K562 (cell line): ENCODE measurements at regions not wholly inside any gene's neighbourhood (a gene's known extent, or its start where the extent isn't known, plus 50 kb on each side); places are given as distances from the start of the nearest gene placed in this dataset.
A peak's percentile ranks its signal among the peaks of the same experiment; 100 is the strongest.

ENCODE experiments used
- ATAC-seq: fragments of 200-7000 bp; cut with Tn5 transposase; 3 replicates; pipeline ENCODE4 v1.9.1; 2020; ENCODE audit warnings: moderate library complexity
- BruUV-seq: library from RNA; stranded (reverse); fragments of 400-500 nt; replicated peaks from 2 replicates; lab custom pipeline; 2021; lab: Mats Ljungman, UMichigan
- CTCF ChIA-PET: fragments of 300-600 bp; formaldehyde crosslinking; extraction: SDS; loops from one replicate; lab custom pipeline; 2021; ENCODE audit warnings: low intra/inter-chr PET ratio; lab: Yijun Ruan, JAX
- POLR2A ChIA-PET: fragments of 300-600, 350-650 bp; sonication (Branson Sonifier 250); formaldehyde crosslinking; extraction: SDS; loops from one replicate; lab custom pipeline; 2021; ENCODE audit warnings: antibody characterized with exemption, inconsistent platforms; lab: Yijun Ruan, JAX
- DNase-seq, 4 experiments: peaks; one replicate each; pipeline versions ENCODE4 v3.0.0 to v3.0.0-alpha.2; 2011 to 2018; ENCODE audit warnings: low spot score in 3 of 4, mixed read lengths in 3 of 4; ENCODE audit errors: extremely low read depth in 1 of 4
- FAIRE-seq: peaks from 2 replicates; lab custom pipeline; 2011; peaks lifted over from hg19 to GRCh38; lab: Jason Lieb, UNC
- H2AFZ ChIP-seq: 2 replicates; pipeline ENCODE4 v1.6.0; 2011; ENCODE audit warnings: low read depth, low read length, control low read depth, inconsistent platforms
- H3K27ac ChIP-seq: fragments of 200-600 bp; 3 replicates; pipeline ENCODE4 v1.8.0; 2011; ENCODE audit warnings: low read depth, mild to moderate bottlenecking, control low read depth, inconsistent platforms, low read length, moderate library complexity, mixed read lengths; ENCODE audit errors: extremely low read depth
- H3K27me3 ChIP-seq, 2 experiments: fragments of 300-600 bp in 1 of 2; 2 replicates in 1 of 2; 3 replicates in 1 of 2; pipeline versions ENCODE4 v1.6.0 to v1.8.0; 2011; ENCODE audit warnings: inconsistent platforms in 2 of 2, low read length in 2 of 2, mild to moderate bottlenecking in 1 of 2, mixed read lengths in 1 of 2, moderate library complexity in 1 of 2; ENCODE audit not compliant: control insufficient read depth in 2 of 2, insufficient read depth in 2 of 2
- H3K36me3 ChIP-seq: fragments of 300-600 bp; 3 replicates; pipeline ENCODE4 v1.8.0; 2011; ENCODE audit warnings: mild to moderate bottlenecking, low read length, inconsistent platforms; ENCODE audit not compliant: control insufficient read depth, insufficient read depth
- H3K4me1 ChIP-seq, 2 experiments: fragments of 200-600 bp in 1 of 2; replicated peaks in 1 of 2; 2 replicates in 1 of 2; 3 replicates in 1 of 2; pipeline versions ENCODE4 v1.5.1 to v1.8.0; 2011; ENCODE audit warnings: inconsistent platforms in 2 of 2, low read length in 2 of 2, mild to moderate bottlenecking in 1 of 2, mixed read lengths in 1 of 2, moderate library complexity in 1 of 2; ENCODE audit not compliant: control insufficient read depth in 2 of 2, insufficient read depth in 2 of 2
- H3K4me2 ChIP-seq: 2 replicates; pipeline ENCODE4 v1.6.1; 2011; ENCODE audit warnings: low read length, control low read depth, inconsistent platforms, mixed read lengths; ENCODE audit not compliant: insufficient read depth
- H3K4me3 ChIP-seq: fragments of 200-600 bp; sonication (generic), shearing (Covaris generic); 2 replicates; pipeline ENCODE4 v1.5.1; 2016; ENCODE audit warnings: control low read depth, inconsistent platforms
- H3K79me2 ChIP-seq: fragments of 200-600 bp; 3 replicates; pipeline ENCODE4 v1.8.0; 2011; ENCODE audit warnings: low read length, inconsistent platforms; ENCODE audit not compliant: control insufficient read depth, insufficient read depth
- H3K9ac ChIP-seq, 2 experiments: 2 replicates each; pipeline versions ENCODE4 v1.6.0 to v1.6.1; 2011; ENCODE audit warnings: low read depth in 2 of 2, low read length in 2 of 2, control low read depth in 1 of 2, inconsistent platforms in 1 of 2, mild to moderate bottlenecking in 1 of 2, mixed read lengths in 1 of 2; ENCODE audit not compliant: insufficient read depth in 1 of 2
- H3K9me1 ChIP-seq: one replicate; pipeline ENCODE4 v1.6.0; 2011; ENCODE audit warnings: inconsistent platforms, mild to moderate bottlenecking, low read length, moderate library complexity; ENCODE audit not compliant: control insufficient read depth, insufficient read depth
- H3K9me3 ChIP-seq: replicated peaks from 2 replicates; pipeline ENCODE4 v1.5.1; 2011; ENCODE audit warnings: low read depth, low read length, inconsistent platforms; ENCODE audit not compliant: control insufficient read depth, insufficient read depth
- H4K20me1 ChIP-seq: replicated peaks from 2 replicates; pipeline ENCODE4 v1.6.1; 2011; ENCODE audit warnings: low read length, inconsistent platforms, mixed read lengths; ENCODE audit not compliant: control insufficient read depth, insufficient read depth
- FOS ChIP-seq: IDR thresholded peaks from 3 replicates; pipeline ENCODE4 v1.6.1; 2011; ENCODE audit not compliant: insufficient read length; ENCODE audit errors: extremely low read depth
- RBM25 ChIP-seq: fragments of 200-400 bp; formaldehyde crosslinking; IDR thresholded peaks from 2 replicates; pipeline ENCODE4 v1.6.1; 2018; ENCODE audit warnings: low read length, low read depth, moderate library complexity; ENCODE audit not compliant: severe bottlenecking
- TFAM ChIP-seq: fragments of 250-450 bp; sonication (Bioruptor Pico); conservative IDR thresholded peaks from 2 replicates; pipeline ENCODE4 v1.5.0; 2021; ENCODE audit warnings: mild to moderate bottlenecking, moderate library complexity
- ZNF146 ChIP-seq: IDR thresholded peaks from one replicate; pipeline ENCODE4 v1.6.1; 2018; ENCODE audit warnings: missing compliant biosample characterization; ENCODE audit not compliant: unreplicated experiment
- ZNF280B ChIP-seq: fragments of 250-450 bp; sonication (Bioruptor Pico); IDR thresholded peaks from 2 replicates; pipeline ENCODE4 v1.5.1; 2021; ENCODE audit warnings: mild to moderate bottlenecking
- WGBS: fragments of 100-300 bp; shearing (Covaris generic); methylation state at CpG from one replicate; pipeline ENCODE4 v1.1.6; 2016; ENCODE audit warnings: low coverage, mixed read lengths; ENCODE audit not compliant: insufficient coverage; ENCODE audit errors: missing lambda C conversion rate; 5-methylcytosine and 5-hydroxymethylcytosine counted together
- in situ Hi-C: fragments of 300-500 bp; cut with MboI; formaldehyde crosslinking; loops from 4 replicates; pipeline ENCODE4 v1.15.0; 2018; ENCODE audit warnings: inconsistent platforms, mixed read lengths
- intact Hi-C: fragments of 100-400 bp; cut with micrococcal nuclease; formaldehyde crosslinking; loops from 2 replicates; pipeline ENCODE4 v1.14.2; 2022

- H3K36me3 ChIP-seq: no peaks in the 10 kb centered on the region
- FAIRE-seq: no peak
- no peaks in the 10 kb centered on the region for H3K27me3 ChIP-seq
- H3K4me2 ChIP-seq: no peak overlapping the region
- H3K9ac ChIP-seq: no peak overlapping the region
- no peak overlapping the region for H2AFZ ChIP-seq
- in situ Hi-C loops: no loop called here
- POLR2A ChIA-PET: no interaction called here
- H3K4me1 ChIP-seq: peaks cover 0 to 8% of the 10 kb centered on the region in 2 experiments; a peak in 2 of 5 replicates
- no peaks in the 10 kb centered on the region for H4K20me1 ChIP-seq
- H3K9me1 ChIP-seq: no peaks in the 10 kb centered on the region
- CTCF ChIA-PET: no interaction called here
- H3K79me2 ChIP-seq: no peaks in the 10 kb centered on the region
- 0% methylated on average over 1 of the region's 1 CpG for WGBS
- BruUV-seq: no TSS peak
- no peaks in the 10 kb centered on the region for H3K9me3 ChIP-seq
- H3K4me3 ChIP-seq: no peak overlapping the region
- no peak overlapping the region for H3K27ac ChIP-seq
- TF ChIP-seq RBM25 (peak; percentile 9), FOS (no peak), TFAM (CRISPR knock-in tag) (no peak), ZNF146 (CRISPR knock-in tag) (peak; percentile 52), ZNF280B (no peak)
- no peak for DNase-seq
- no peak for ATAC-seq
- intact Hi-C loops: no loop called here
Measured at GRCh38 chr4:18162453-18162852, 140.9 kb upstream of the LCORL start.
